Hepatocyte (in vitro differentiated cells): ENCODE measurements at regions not wholly inside any gene's neighbourhood (a gene's known extent, or its start where the extent isn't known, plus 50 kb on each side); places are given as distances from the start of the nearest gene placed in this dataset.

ENCODE experiments used
- CTCF ChIP-seq: fragments of 200-600 bp; sonication (generic); IDR thresholded peaks from 2 replicates; pipeline ENCODE4 v1.5.1; 2016; ENCODE audit warnings: antibody characterized with exemption, mild to moderate bottlenecking; ENCODE audit not compliant: poor library complexity
- EZH2 ChIP-seq: fragments of 200-600 bp; sonication (generic); IDR thresholded peaks from 2 replicates; pipeline ENCODE4 v1.6.1; 2016; ENCODE audit warnings: antibody characterized with exemption, mild to moderate bottlenecking, borderline replicate concordance
- EZH2phosphoT487 ChIP-seq: fragments of 200-600 bp; sonication (generic); IDR thresholded peaks from one replicate; pipeline ENCODE4 v1.6.1; 2018; ENCODE audit warnings: antibody characterized with exemption, mild to moderate bottlenecking, low read depth, moderate library complexity; ENCODE audit not compliant: unreplicated experiment, severe bottlenecking

GRCh38 chr2:147499785-147500184 lies 345.0 kb upstream of the ACVR2A start:
- TF ChIP-seq CTCF (no peak), EZH2 (no peak), EZH2phosphoT487 (no peak)
